Neural crest cell (in vitro differentiated cells): ENCODE measurements at regions not wholly inside any gene's neighbourhood (a gene's known extent, or its start where the extent isn't known, plus 50 kb on each side); places are given as distances from the start of the nearest gene placed in this dataset.

ENCODE experiments used
- DNase-seq: peaks from one replicate; pipeline ENCODE4 v3.0.0; 2021; ENCODE audit warnings: low read depth, mixed read lengths, low spot score
- H3K27ac Mint-ChIP-seq: one replicate; pipeline ENCODE4 v1.8.0; 2021; ENCODE audit warnings: mild to moderate bottlenecking, mixed read lengths; ENCODE audit not compliant: unreplicated experiment
- H3K27me3 Mint-ChIP-seq: 2 replicates; pipeline ENCODE4 v1.8.0; 2021; ENCODE audit warnings: low read depth, mild to moderate bottlenecking, mixed read lengths
- H3K36me3 Mint-ChIP-seq: 2 replicates; pipeline ENCODE4 v1.8.0; 2021; ENCODE audit warnings: low read depth, mild to moderate bottlenecking, mixed read lengths
- H3K4me1 Mint-ChIP-seq: 2 replicates; pipeline ENCODE4 v1.8.0; 2021; ENCODE audit warnings: mixed read lengths
- H3K4me3 Mint-ChIP-seq: one replicate; pipeline ENCODE4 v1.8.0; 2021; ENCODE audit warnings: mild to moderate bottlenecking, mixed read lengths
- H3K9me3 Mint-ChIP-seq: 2 replicates; pipeline ENCODE4 v1.8.0; 2021; ENCODE audit warnings: mixed read lengths
- TF ChIP-seq, protein P1 (sequence below): fragments of 200-600 bp; sonication (generic); conservative IDR thresholded peaks from 2 replicates; pipeline ENCODE4 v1.5.0; 2021; ENCODE audit warnings: antibody characterized with exemption, mild to moderate bottlenecking

DNA sequence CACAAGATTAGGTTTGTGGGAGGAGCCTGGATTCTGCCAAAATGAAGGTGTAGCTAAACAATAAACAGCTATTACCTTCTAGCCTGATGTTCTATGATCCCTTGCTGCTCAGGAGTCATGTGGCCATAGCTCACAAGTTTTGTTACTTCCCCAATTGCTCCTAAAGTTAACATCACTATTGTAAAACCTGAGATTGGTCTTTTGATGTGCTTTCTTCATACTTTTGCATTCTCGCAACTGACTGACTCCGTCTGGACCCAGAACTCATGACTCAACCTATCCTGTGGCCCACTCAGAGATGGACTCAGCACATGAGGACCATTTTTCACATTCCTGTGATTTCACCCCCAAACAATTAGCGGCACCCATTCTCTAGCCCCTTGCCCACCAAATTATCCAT is 69.1 kb downstream of the PTGS2 start:
- H3K4me3 Mint-ChIP-seq = no peak overlapping the region

DNA sequence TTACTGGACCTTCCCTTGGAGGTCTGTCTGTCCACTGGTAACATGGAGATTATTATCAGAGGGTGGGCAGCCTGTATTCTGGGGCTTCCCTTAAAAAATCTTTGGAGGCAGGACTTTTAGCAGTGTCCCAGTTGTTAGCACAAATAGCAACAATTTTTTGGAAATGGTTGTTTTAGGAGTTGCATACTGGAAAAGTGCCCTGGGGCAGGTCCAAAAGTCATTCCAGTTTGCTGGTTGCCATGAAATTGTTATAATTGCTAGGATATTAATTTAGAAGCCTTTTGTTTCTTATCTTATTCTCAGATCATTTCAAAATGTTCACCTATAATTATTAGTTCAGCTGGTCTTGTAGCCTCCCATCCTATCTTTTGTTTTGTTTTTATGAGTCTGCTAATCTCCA is 71.0 kb downstream of the PTGS2 start:
- Mint-ChIP-seq H3K4me3 (no peak overlapping the region), H3K4me1 (no peaks in the 10 kb centered on the region), H3K27me3 (no peaks in the 10 kb centered on the region), H3K36me3 (no peaks in the 10 kb centered on the region), H3K9me3 (peaks cover 4% of the 10 kb centered on the region), H3K27ac (no peak overlapping the region)
- TF ChIP-seq, protein P1, sequence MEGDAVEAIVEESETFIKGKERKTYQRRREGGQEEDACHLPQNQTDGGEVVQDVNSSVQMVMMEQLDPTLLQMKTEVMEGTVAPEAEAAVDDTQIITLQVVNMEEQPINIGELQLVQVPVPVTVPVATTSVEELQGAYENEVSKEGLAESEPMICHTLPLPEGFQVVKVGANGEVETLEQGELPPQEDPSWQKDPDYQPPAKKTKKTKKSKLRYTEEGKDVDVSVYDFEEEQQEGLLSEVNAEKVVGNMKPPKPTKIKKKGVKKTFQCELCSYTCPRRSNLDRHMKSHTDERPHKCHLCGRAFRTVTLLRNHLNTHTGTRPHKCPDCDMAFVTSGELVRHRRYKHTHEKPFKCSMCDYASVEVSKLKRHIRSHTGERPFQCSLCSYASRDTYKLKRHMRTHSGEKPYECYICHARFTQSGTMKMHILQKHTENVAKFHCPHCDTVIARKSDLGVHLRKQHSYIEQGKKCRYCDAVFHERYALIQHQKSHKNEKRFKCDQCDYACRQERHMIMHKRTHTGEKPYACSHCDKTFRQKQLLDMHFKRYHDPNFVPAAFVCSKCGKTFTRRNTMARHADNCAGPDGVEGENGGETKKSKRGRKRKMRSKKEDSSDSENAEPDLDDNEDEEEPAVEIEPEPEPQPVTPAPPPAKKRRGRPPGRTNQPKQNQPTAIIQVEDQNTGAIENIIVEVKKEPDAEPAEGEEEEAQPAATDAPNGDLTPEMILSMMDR = no peak
- no peak for DNase-seq

More for the DNA sequence above, 69.1 kb downstream of the PTGS2 start:
- no peaks in the 10 kb centered on the region for H3K4me1 Mint-ChIP-seq
- peaks cover 4% of the 10 kb centered on the region for H3K9me3 Mint-ChIP-seq
- DNase-seq = no peak
- TF ChIP-seq, protein P1 = no peak
- H3K27me3 Mint-ChIP-seq = no peaks in the 10 kb centered on the region
- H3K36me3 Mint-ChIP-seq = no peaks in the 10 kb centered on the region
- H3K27ac Mint-ChIP-seq = no peak overlapping the region

DNA sequence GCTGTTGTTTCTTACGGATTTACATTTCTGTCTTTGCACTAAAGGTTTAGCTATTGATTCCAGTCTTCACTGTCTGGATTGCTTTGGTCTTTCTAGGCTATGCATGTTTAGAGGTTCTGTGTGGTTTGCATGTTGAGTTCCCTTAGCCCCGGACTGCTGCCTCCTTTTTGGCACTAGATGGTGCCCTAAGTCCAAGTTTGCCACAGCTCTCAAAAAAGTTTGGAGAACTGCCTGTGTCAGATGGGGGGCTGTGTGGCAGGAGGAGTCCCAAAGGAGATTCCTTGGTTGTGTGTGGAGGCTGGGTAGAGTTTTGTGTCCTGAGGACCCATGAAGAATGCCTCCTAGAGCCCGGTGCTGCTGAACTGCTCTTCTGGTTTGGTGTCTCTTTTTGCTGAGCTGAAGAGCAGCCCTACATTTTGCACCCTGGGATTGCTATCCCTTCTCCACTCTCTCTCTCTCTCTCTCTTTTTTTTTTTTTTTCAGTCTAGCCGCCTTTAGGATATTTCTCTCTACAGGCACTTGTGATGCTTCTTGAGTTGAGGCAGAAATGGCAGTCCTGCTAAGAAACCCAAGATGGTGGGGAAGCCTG is 74.4 kb downstream of the PTGS2 start:
- H3K27me3 Mint-ChIP-seq = no peaks in the 10 kb centered on the region
- no peaks in the 10 kb centered on the region for H3K4me1 Mint-ChIP-seq
- H3K36me3 Mint-ChIP-seq = no peaks in the 10 kb centered on the region
- H3K9me3 Mint-ChIP-seq = peaks cover 4% of the 10 kb centered on the region
- peak; percentile 24 for DNase-seq
- H3K27ac Mint-ChIP-seq = no peak overlapping the region
- TF ChIP-seq, protein P1 = peak; percentile 71
- no peak overlapping the region for H3K4me3 Mint-ChIP-seq

DNA sequence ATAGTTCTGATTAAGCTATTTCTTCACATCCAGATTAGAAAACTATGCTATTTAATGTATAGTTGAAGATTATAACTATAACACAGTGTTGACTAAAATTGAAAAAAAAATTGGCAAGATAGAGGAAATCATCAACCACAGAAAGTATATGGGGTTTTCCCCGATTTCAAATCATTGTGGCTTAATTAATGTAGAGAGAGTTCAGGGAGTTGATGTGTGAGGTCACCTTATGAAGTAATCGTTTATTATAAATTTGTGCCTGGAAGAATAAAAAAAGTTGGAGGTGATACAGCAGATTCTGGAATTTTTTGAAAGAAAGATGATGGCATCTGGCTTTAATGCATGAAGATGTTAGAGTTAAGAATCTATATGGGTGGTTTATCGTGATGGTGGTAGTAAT is 84.3 kb downstream of the PTGS2 start:
- TF ChIP-seq, protein P1 = no peak
- no peaks in the 10 kb centered on the region for H3K4me1 Mint-ChIP-seq
- no peaks in the 10 kb centered on the region for H3K36me3 Mint-ChIP-seq
- no peak overlapping the region for H3K4me3 Mint-ChIP-seq
- DNase-seq = no peak
- H3K27ac Mint-ChIP-seq = no peak overlapping the region
- H3K9me3 Mint-ChIP-seq = peaks cover 14% of the 10 kb centered on the region
- H3K27me3 Mint-ChIP-seq = peaks cover 10% of the 10 kb centered on the region

DNA sequence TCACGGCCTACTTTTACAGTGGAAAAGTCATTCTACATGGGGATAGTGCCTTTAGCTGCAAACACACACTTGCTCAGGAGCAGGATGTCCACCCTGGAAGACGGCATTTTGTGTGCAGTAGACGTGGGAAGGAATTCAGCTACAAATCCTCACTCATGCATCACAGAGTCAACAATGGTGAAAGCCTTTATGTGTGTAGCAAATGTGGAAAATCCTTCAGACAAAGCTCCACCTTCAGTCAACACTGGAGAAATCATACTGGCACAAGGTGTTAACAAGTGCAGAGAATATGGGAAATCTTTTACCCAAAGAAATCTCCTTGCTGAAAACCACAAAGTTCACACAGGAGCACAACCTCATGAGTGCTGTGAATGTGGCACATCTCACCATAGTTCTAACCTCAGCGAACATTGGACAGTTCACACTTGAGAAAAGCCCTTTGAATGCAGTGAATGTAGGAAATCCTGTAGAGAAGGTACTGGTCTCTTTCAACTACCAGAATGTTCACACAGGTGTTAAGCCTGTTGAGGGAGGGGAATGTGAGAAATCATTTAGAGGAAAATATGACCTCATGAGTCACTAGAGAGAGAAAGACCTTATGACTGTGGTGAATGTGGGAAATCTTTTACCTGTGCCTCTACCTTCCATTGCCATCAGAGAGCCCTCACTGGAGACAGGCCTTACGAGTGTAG is 101.8 kb downstream of the PTGS2 start:
- no peak overlapping the region for H3K27ac Mint-ChIP-seq
- no peak for DNase-seq
- H3K4me1 Mint-ChIP-seq = no peaks in the 10 kb centered on the region
- no peak overlapping the region for H3K4me3 Mint-ChIP-seq
- TF ChIP-seq, protein P1 = no peak
- no peaks in the 10 kb centered on the region for H3K27me3 Mint-ChIP-seq
- H3K9me3 Mint-ChIP-seq = peaks cover 6% of the 10 kb centered on the region
- H3K36me3 Mint-ChIP-seq = no peaks in the 10 kb centered on the region
